HG02884 (cell line): ENCODE measurements at regions not wholly inside any gene's neighbourhood (a gene's known extent, or its start where the extent isn't known, plus 50 kb on each side); places are given as distances from the start of the nearest gene placed in this dataset.

Experiments
- ATAC-seq: cut with Tn5 transposase; IDR thresholded peaks from one replicate; pipeline ENCODE4 v1.9.1; 2021; ENCODE audit warnings: mild to moderate bottlenecking, moderate library complexity; ENCODE audit not compliant: unreplicated experiment

GRCh38 chr13:31956980-31957644 lies 74.5 kb upstream of the FRY start:
- ATAC-seq: no peak

GRCh38 chr13:31957772-31958171 lies 73.8 kb upstream of the FRY start:
- ATAC-seq: no peak

DNA sequence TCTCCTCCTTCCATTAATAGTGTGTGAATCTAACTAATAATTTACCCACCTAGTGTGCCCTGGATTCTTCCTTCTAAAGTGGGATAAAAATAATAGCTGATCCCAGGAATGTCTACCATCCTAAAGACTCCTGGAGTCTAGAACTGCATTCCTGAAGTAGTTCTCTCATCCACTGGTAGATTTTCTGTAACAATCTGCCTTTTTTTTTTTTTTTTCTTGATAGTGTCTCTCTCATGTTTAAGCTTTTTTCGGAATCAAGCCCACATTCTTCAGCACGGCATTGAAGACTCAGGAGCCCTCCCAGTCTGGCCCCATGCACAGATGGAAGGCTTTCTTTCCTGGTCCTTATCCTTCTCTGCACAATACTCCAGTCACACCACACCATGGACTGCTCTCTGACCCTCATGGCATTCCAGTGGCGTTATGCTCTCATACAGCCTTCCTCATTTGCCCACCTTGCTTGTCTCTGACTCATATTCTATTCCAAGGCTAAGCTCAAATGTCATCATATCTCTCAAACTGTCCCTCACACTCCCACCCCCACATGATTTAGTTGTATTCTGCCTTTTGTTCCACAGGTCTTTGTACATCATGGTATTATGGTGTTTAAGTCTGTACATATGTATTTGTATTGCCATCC lies 68.7 kb upstream of the FRY start:
- ATAC-seq: no peak

- no peak for ATAC-seq
Measured at GRCh38 chr13:31963631-31964030, 67.9 kb upstream of the FRY start.

DNA sequence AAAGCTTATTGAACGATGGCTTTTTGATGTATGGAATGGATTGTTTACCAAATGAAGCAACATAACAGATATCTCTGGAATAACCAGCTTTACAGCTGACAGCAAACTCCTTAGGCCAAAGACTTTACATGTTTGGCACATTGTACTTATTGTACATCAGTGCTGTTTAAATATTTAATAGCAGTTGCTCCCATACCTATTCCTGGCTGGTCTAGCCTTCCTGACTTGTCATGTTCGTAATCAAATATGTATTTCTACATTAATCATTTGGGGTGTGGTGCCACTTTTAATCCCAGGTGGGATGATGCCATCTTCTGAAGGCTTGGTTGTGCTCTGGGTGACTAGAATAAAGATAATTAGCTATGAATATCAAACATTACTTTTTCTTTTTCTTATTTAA lies 67.4 kb upstream of the FRY start:
- no peak for ATAC-seq

DNA sequence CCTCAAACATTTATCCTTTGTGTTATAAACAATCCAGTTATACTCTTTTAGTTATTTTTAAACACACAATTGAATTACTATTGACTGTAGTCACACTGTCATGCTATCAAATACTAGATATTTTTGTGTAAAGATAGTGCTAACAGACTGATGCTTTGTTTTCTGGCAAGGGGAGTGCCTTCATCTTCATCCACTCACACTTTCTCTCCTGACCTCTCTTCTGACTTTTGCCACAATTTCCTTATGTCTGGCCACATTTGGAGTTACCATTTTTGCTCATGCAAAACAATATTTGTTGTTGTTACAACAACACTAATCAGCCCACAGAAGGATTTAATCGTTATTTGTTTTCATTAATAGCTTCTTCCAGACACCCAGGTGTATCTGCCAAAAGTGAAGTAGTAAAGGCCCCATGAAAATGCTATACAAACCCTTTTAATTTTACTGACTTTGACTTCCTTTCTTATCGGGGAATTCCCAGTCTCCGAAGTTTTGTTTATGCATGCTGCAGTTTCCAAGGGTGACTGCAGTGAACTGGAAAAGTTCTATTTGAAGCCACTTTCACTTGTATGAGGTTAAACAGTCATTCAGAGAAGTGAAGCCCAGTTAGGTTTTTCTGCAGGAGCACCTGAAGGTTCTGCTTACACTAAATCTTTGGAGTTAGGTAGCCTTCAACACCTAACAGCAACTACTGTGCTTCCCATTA lies 66.1 kb upstream of the FRY start:
- ATAC-seq: peak; percentile 93

GRCh38 chr13:31967155-31967554 lies 64.4 kb upstream of the FRY start:
- no peak for ATAC-seq

DNA sequence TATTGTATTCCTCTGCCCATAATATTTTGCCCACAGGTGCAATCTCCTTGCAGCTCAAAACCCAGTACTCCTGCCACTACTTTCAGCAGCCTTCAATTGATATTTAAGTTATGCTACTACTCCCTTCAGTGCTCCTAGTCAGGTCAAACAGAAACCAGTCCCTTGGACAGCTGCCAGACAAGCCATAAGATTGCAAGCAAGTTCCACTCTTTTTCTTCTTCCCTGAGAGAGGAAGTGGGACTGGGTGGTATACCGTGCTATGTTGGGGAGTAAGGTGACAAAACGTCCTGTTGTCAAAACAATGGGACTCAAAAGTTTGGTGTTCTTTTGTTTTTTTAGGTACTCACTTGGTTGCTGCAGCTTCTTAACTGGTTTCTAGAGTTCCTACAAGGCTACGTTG lies 63.1 kb upstream of the FRY start:
- ATAC-seq: peak; percentile 43

DNA sequence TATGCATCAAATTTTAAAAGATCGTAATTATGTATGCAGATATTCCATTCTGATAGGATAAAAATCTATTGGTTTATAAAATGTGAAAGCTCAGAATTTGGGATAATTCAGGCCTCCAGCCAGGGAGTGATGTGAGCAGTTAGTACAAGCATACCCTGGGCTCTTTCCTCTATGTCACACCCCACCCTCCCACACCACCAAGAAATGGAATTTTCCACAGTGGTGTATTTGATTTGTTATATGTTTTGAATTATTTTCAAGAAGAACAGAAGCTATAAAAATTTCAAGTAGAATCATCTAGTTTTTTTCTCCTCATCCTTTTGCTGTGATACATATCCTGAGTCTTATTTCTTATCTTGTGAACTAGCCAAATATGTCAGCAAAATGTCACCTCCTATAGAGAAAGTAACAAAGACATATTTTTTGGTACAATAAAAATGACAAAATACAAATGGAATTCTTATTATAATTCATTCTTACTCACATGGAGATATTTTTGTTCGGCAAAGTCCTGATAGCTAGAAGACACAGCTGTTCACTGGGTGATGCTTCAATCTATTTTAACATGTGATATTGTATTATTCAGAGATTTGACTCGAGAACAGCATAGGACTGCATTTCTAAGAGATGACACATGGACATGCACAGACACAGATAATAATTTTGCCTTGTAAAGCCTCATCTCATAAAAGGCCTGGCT lies 61.2 kb upstream of the FRY start:
- no peak for ATAC-seq

- no peak for ATAC-seq
Measured at GRCh38 chr13:31972453-31972852, 59.1 kb upstream of the FRY start.

DNA sequence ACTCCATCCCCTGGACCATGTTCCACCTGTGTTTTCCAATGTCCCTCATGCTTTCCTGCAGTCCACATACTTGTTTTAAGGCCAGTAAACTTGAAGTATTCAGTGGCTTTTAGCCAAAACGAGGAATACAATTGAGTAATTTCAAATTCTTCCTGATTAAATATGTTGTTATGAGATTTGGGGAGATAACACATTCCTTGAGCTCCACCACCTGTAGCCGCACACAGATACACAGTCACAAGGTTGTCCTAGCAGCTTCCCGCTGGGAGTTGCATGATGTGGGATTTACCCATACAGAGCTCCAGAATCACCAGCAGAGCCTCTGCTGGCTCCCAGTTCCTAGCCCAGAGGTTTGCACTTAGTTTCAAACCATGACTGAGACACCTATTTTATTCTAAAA lies 53.6 kb upstream of the FRY start:
- no peak for ATAC-seq

- no peak for ATAC-seq
Measured at GRCh38 chr13:31980830-31981229, 50.7 kb upstream of the FRY start.
